ENCODE measurements at regions not wholly inside any gene's neighbourhood (a gene's known extent, or its start where the extent isn't known, plus 50 kb on each side); places are given as distances from the start of the nearest gene placed in this dataset.

DNA sequence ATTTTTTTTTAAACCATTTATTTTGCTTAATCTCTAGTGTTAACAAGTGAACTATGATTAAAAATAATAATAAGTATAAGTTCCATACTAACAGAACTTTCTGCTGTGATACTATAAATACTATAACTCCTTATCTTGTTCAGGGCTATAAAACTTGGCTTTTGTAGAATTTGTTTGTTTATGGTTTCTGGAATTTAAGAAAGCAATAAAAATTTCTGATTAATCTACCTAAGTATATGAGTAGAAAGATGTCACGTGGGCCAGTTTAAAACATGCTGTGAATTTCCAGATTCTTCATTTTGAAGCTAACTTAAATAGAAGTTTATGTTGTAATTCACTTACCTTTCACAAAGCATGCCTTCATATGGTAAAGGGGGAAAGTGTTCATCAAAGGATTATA lies 1236.3 kb upstream of the ACVR2A start:
- TF ChIP-seq, protein P1, sequence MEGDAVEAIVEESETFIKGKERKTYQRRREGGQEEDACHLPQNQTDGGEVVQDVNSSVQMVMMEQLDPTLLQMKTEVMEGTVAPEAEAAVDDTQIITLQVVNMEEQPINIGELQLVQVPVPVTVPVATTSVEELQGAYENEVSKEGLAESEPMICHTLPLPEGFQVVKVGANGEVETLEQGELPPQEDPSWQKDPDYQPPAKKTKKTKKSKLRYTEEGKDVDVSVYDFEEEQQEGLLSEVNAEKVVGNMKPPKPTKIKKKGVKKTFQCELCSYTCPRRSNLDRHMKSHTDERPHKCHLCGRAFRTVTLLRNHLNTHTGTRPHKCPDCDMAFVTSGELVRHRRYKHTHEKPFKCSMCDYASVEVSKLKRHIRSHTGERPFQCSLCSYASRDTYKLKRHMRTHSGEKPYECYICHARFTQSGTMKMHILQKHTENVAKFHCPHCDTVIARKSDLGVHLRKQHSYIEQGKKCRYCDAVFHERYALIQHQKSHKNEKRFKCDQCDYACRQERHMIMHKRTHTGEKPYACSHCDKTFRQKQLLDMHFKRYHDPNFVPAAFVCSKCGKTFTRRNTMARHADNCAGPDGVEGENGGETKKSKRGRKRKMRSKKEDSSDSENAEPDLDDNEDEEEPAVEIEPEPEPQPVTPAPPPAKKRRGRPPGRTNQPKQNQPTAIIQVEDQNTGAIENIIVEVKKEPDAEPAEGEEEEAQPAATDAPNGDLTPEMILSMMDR (IDR thresholded peaks at IDR 0.05): no peak
- no peak for TF ChIP-seq POLR2AphosphoS5 (IDR thresholded peaks at IDR 0.05)
